MG63 (cell line): ENCODE measurements at regions not wholly inside any gene's neighbourhood (a gene's known extent, or its start where the extent isn't known, plus 50 kb on each side); places are given as distances from the start of the nearest gene placed in this dataset.

Experiments used
- DNase-seq: peaks from one replicate; pipeline ENCODE4 v3.0.0-alpha.2; 2020
- H3K27me3 ChIP-seq: fragments of 250-450 bp; sonication (Bioruptor Pico); 2 replicates; pipeline ENCODE4 v1.5.1; 2020; ENCODE audit warnings: mild to moderate bottlenecking, moderate library complexity
- H3K36me3 ChIP-seq: fragments of 250-450 bp; sonication (Bioruptor Pico); 2 replicates; pipeline ENCODE4 v1.5.1; 2020; ENCODE audit warnings: mild to moderate bottlenecking, moderate library complexity
- H3K4me3 ChIP-seq: fragments of 250-450 bp; sonication (Bioruptor Pico); 2 replicates; pipeline ENCODE4 v1.5.1; 2020; ENCODE audit warnings: mild to moderate bottlenecking, moderate library complexity
- H3K9me3 ChIP-seq: fragments of 250-450 bp; sonication (Bioruptor Pico); 2 replicates; pipeline ENCODE4 v1.5.1; 2020; ENCODE audit warnings: mild to moderate bottlenecking, moderate library complexity

GRCh38 chr14:98168211-98168985 is 1103.6 kb downstream of the BCL11B start:
- DNase-seq = no peak
- Histone ChIP-seq H3K36me3 (no peaks in the 10 kb centered on the region), H3K9me3 (no peaks in the 10 kb centered on the region), H3K27me3 (no peaks in the 10 kb centered on the region), H3K4me3 (no peak overlapping the region)

DNA sequence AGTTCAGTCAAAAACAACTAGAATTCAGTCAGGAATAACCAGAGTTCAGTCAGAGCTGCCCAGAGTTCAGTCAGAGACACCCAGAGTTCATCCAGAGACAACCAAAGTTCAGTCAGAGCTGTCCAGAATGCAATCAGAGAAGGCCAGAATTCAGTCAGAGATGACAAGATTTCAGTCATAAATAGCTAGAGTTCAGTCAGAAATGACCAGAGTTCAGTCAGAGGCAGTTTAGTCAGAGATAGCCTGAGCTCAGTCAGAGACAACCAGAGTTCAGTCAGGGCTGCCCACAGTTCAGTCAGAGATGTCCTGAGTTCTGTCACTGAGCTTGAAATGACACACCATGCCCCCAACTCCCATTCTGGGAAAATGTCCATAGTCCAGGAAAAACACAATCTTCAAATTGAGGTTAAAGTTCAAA is 1102.8 kb downstream of the BCL11B start:
- no peaks in the 10 kb centered on the region for H3K9me3 ChIP-seq
- H3K27me3 ChIP-seq = no peaks in the 10 kb centered on the region
- no peak overlapping the region for H3K4me3 ChIP-seq
- DNase-seq = no peak
- H3K36me3 ChIP-seq = no peaks in the 10 kb centered on the region

DNA sequence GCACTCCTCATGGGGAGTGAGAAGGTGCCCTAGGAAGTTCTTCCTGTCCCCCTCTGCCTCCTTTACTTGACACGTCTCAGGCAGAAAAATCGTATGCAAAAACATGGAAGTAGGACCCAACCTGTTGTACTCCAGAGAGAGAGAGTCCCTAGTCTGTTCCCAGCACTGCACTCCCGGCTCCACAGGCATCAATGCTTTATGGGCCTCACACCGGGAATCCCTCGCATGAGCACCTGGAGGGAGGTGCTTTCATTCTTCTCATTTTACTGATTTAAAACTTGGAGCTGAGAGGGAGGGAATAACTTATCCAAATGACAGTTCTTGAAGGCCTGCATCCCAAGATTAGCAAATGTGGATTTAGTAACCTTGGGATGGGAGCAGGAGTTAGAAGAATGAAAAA is 1101.4 kb downstream of the BCL11B start:
- DNase-seq = no peak
- H3K27me3 ChIP-seq = no peaks in the 10 kb centered on the region
- H3K4me3 ChIP-seq = no peak overlapping the region
- no peaks in the 10 kb centered on the region for H3K9me3 ChIP-seq
- H3K36me3 ChIP-seq = no peaks in the 10 kb centered on the region

DNA sequence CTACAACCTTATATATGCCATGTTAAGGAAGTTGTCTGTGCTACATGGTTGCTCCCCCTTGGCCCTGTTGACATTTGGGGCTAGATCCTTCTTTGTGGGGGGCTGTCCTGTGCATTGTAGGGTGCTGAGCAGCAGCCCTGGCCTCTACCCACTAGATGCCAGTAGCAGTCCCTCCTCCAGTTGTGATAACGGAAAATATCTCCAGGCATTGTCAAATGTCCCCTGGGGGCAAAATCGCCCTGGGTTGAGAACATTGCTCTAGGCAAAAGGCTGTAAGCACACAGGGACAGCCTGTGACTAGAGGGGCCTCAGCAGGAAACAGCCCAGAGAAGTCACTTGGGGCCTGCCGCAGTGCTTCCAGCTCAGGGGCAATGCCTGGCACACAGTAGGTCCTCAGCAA is 1100.3 kb downstream of the BCL11B start:
- no peak overlapping the region for H3K4me3 ChIP-seq
- DNase-seq = no peak
- no peaks in the 10 kb centered on the region for H3K27me3 ChIP-seq
- no peaks in the 10 kb centered on the region for H3K9me3 ChIP-seq
- H3K36me3 ChIP-seq = no peaks in the 10 kb centered on the region

- no peak for DNase-seq
- Histone ChIP-seq H3K36me3 (no peaks in the 10 kb centered on the region), H3K27me3 (no peaks in the 10 kb centered on the region), H3K4me3 (no peak overlapping the region), H3K9me3 (no peaks in the 10 kb centered on the region)
Measured at GRCh38 chr14:98172243-98172778, 1099.7 kb downstream of the BCL11B start.

DNA sequence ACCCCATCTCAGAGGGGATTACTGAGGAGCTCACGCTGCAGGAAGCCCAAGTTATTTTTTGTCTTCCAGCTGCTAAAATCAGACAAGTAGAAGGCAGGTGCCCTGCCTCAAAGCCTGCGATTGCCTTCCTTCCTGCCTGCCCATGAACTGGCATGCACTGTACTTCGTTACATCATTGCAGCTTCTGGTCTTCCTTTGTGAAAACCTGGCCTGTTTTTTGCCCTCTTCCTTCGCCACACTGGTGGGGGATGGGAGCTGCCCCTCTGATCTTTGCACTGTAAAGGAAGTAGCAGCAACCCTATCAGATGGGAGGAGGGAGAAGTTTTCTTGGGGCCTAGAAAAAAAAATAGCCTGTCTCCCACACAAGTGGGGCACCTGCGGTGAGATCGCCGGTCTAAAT is 1098.7 kb downstream of the BCL11B start:
- Histone ChIP-seq H3K4me3 (no peak overlapping the region), H3K9me3 (no peaks in the 10 kb centered on the region), H3K27me3 (no peaks in the 10 kb centered on the region), H3K36me3 (no peaks in the 10 kb centered on the region)
- DNase-seq = no peak

DNA sequence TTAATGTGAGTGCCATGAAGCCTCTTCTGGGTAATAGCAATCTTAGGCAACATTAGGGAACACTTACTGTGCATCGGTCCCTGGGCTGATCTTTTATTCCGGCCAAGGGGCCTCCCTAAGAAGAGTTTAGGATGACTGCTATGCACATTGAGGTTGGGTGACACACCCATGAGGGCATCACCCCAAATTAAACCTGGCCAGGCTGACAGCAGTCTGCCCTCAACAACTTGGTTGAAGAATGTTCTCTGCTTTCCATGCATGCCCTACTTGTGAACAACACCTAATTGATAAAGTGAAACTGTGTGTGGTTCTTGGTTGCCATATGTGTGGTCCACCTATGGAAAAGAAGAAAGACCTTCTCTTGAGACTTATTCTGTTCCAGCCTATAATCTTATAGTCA is 1098.0 kb downstream of the BCL11B start:
- no peak for DNase-seq
- no peaks in the 10 kb centered on the region for H3K9me3 ChIP-seq
- H3K36me3 ChIP-seq = no peaks in the 10 kb centered on the region
- no peaks in the 10 kb centered on the region for H3K27me3 ChIP-seq
- H3K4me3 ChIP-seq = no peak overlapping the region

DNA sequence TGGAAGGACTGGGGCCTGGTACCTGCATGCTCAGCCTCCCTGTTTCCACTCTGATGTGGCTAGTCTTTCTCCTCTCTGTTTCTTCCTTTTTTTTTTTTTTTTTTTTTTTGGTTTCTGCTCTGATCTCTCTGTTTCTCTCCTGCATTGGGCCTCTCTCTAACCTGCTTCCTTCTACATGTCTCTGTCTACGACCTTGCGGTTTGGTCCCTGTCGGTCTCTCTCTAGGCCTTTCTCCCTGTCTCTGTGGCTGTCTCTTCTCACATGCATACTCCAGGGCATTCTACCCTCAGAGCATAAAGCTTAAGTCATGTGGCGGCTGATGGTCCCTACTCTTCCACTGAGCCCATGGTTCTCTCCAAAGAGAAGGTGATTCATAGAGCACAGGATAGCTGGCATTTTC is 1096.6 kb downstream of the BCL11B start:
- no peaks in the 10 kb centered on the region for H3K36me3 ChIP-seq
- DNase-seq = no peak
- no peaks in the 10 kb centered on the region for H3K9me3 ChIP-seq
- no peak overlapping the region for H3K4me3 ChIP-seq
- H3K27me3 ChIP-seq = no peaks in the 10 kb centered on the region

DNA sequence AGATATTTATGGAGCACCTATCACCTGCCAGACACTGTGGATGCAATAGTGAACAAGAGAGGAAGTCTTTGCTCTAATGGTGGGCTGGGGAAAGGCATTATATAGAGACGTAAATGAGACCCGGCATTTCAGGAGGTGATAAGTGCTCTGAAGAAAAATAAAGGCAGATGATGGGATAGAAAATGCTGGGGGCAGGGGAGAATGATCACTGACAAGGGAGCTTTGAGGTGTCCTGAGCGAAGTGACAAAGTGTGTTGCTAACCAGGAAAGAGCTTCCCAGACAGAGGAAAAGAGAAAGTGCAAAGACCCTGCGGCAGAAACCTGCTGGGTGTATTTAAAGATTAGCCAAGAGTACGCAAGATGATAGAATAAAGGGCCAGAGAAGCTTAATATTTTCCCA is 1096.1 kb downstream of the BCL11B start:
- Histone ChIP-seq H3K27me3 (no peaks in the 10 kb centered on the region), H3K36me3 (no peaks in the 10 kb centered on the region), H3K9me3 (no peaks in the 10 kb centered on the region), H3K4me3 (no peak overlapping the region)
- DNase-seq = no peak

GRCh38 chr14:98176892-98177291 is 1095.1 kb downstream of the BCL11B start:
- Histone ChIP-seq H3K27me3 (no peaks in the 10 kb centered on the region), H3K4me3 (no peak overlapping the region), H3K36me3 (no peaks in the 10 kb centered on the region), H3K9me3 (no peaks in the 10 kb centered on the region)
- DNase-seq = no peak

- H3K4me3 ChIP-seq = no peak overlapping the region
- no peaks in the 10 kb centered on the region for H3K9me3 ChIP-seq
- H3K27me3 ChIP-seq = no peaks in the 10 kb centered on the region
- no peak for DNase-seq
- H3K36me3 ChIP-seq = no peaks in the 10 kb centered on the region
Measured at GRCh38 chr14:98177551-98177950, 1094.4 kb downstream of the BCL11B start.

- no peaks in the 10 kb centered on the region for H3K9me3 ChIP-seq
- H3K4me3 ChIP-seq = no peak overlapping the region
- no peaks in the 10 kb centered on the region for H3K27me3 ChIP-seq
- H3K36me3 ChIP-seq = no peaks in the 10 kb centered on the region
- DNase-seq = no peak
Measured at GRCh38 chr14:98181241-98181640, 1090.8 kb downstream of the BCL11B start.

GRCh38 chr14:98181768-98182167 is 1090.2 kb downstream of the BCL11B start:
- Histone ChIP-seq H3K36me3 (no peaks in the 10 kb centered on the region), H3K27me3 (no peaks in the 10 kb centered on the region), H3K4me3 (no peak overlapping the region), H3K9me3 (no peaks in the 10 kb centered on the region)
- no peak for DNase-seq

DNA sequence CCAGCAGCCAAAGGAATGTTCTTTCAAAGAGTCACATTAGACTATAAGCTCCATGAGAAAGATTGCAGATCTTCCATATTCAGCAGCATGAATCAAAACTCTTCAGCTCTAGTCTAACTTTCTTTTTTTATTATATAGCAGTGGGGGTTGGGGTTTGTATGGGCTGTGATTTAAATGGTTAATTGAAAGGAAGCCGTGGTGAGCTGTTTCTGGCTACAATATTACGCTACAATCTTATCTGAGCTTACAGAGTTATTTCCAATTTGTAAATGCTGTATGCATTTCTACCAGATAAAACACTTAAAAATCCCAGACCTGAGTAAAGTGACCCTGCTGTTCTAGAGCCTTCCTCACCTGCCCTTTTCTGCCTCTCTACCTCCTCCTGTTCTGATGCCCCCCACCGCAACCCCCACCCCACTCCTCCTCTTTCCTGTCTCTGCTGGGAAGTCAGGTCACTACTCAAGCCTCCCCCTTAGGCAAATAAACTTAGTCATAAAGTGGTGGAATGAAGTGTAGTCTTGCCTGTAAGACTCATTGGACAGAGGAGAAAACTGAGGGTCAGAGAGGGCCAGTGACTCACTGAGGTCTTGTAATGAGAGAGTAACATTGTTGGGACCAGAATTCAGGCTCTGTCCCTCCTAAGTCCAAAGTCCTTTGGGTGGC is 1089.5 kb downstream of the BCL11B start:
- Histone ChIP-seq H3K36me3 (no peaks in the 10 kb centered on the region), H3K4me3 (no peak overlapping the region), H3K27me3 (no peaks in the 10 kb centered on the region), H3K9me3 (no peaks in the 10 kb centered on the region)
- DNase-seq = no peak

GRCh38 chr14:98183556-98183955 is 1088.4 kb downstream of the BCL11B start:
- Histone ChIP-seq H3K27me3 (no peaks in the 10 kb centered on the region), H3K4me3 (no peak overlapping the region), H3K9me3 (no peaks in the 10 kb centered on the region), H3K36me3 (no peaks in the 10 kb centered on the region)
- DNase-seq = no peak

GRCh38 chr14:98184457-98184856 is 1087.5 kb downstream of the BCL11B start:
- no peaks in the 10 kb centered on the region for H3K36me3 ChIP-seq
- no peaks in the 10 kb centered on the region for H3K27me3 ChIP-seq
- DNase-seq = no peak
- no peaks in the 10 kb centered on the region for H3K9me3 ChIP-seq
- H3K4me3 ChIP-seq = no peak overlapping the region

GRCh38 chr14:98185036-98185435 is 1087.0 kb downstream of the BCL11B start:
- H3K4me3 ChIP-seq = no peak overlapping the region
- H3K9me3 ChIP-seq = no peaks in the 10 kb centered on the region
- H3K36me3 ChIP-seq = no peaks in the 10 kb centered on the region
- no peaks in the 10 kb centered on the region for H3K27me3 ChIP-seq
- no peak for DNase-seq

GRCh38 chr14:98186140-98186539 is 1085.9 kb downstream of the BCL11B start:
- Histone ChIP-seq H3K36me3 (no peaks in the 10 kb centered on the region), H3K4me3 (no peak overlapping the region), H3K27me3 (no peaks in the 10 kb centered on the region), H3K9me3 (no peaks in the 10 kb centered on the region)
- no peak for DNase-seq
